A549 (cell line): ENCODE measurements at regions not wholly inside any gene's neighbourhood (a gene's known extent, or its start where the extent isn't known, plus 50 kb on each side); places are given as distances from the start of the nearest gene placed in this dataset.

ENCODE experiments used
- ATAC-seq, 2 experiments: fragments of 200-7000 bp in 1 of 2; fragments of >200 bp in 1 of 2; cut with Nextera tagmentation in 1 of 2; cut with Tn5 transposase in 1 of 2; 3 replicates each; pipeline versions ENCODE4 v1.8.0 to v1.9.1; 2018 to 2020; ENCODE audit warnings: mild to moderate bottlenecking in 1 of 2, moderate library complexity in 1 of 2
- CTCF ChIA-PET: fragments of 300-600 bp; sonication (Branson Sonifier 250); formaldehyde crosslinking; extraction: SDS; loops from one replicate; lab custom pipeline; 2021; ENCODE audit warnings: antibody characterized with exemption, inconsistent platforms; lab: Yijun Ruan, JAX
- POLR2A ChIA-PET: fragments of 350-600 bp; formaldehyde crosslinking; extraction: SDS; loops from one replicate; lab custom pipeline; 2021; ENCODE audit warnings: antibody characterized with exemption, inconsistent platforms; lab: Yijun Ruan, JAX
- DNase-seq, 2 experiments: peaks; one replicate each; pipeline versions ENCODE4 v3.0.0 to v3.0.0-alpha.2; 2011 to 2016; ENCODE audit warnings: low read depth in 1 of 2, low spot score in 1 of 2
- FAIRE-seq: peaks from 2 replicates; lab custom pipeline; 2011; peaks lifted over from hg19 to GRCh38; lab: Jason Lieb, UNC
- H3K27ac ChIP-seq, 2 experiments: fragments of >200 bp; sonication (Bioruptor Twin); formaldehyde crosslinking; 3 replicates each; pipeline ENCODE4 v1.5.1; 2016 to 2017
- H3K4me1 ChIP-seq: fragments of >200 bp; sonication (Bioruptor Twin); formaldehyde crosslinking; 3 replicates; pipeline ENCODE4 v1.6.1; 2016
- H3K4me2 ChIP-seq: fragments of >200 bp; sonication (Bioruptor Twin); formaldehyde crosslinking; 3 replicates; pipeline ENCODE4 v1.6.1; 2016
- H3K4me3 ChIP-seq: fragments of >200 bp; sonication (Bioruptor Twin); formaldehyde crosslinking; 3 replicates; pipeline ENCODE4 v1.5.1; 2016
- H3K9me3 ChIP-seq: fragments of >200 bp; sonication (Bioruptor Twin); formaldehyde crosslinking; 3 replicates; pipeline ENCODE4 v1.6.1; 2016
- CBX2 ChIP-seq: fragments of 200-600 bp; sonication (generic); IDR thresholded peaks from 2 replicates; pipeline ENCODE4 v1.6.1; 2016; ENCODE audit warnings: low read depth, mild to moderate bottlenecking, borderline replicate concordance
- CBX8 ChIP-seq: fragments of 200-600 bp; sonication (generic); IDR thresholded peaks from 2 replicates; pipeline ENCODE4 v1.6.1; 2016
- EHF ChIP-seq: fragments of 250-450 bp; sonication (Bioruptor Pico); IDR thresholded peaks from 2 replicates; pipeline ENCODE4 v1.5.0; 2020; ENCODE audit warnings: mild to moderate bottlenecking
- EHMT2 ChIP-seq: fragments of 200-600 bp; sonication (generic); IDR thresholded peaks from 2 replicates; pipeline ENCODE4 v1.6.1; 2016; ENCODE audit warnings: antibody characterized with exemption, low read depth, mild to moderate bottlenecking, moderate library complexity
- EP300 ChIP-seq, 2 experiments: fragments of >200 bp; sonication (Bioruptor Twin); formaldehyde crosslinking; IDR thresholded peaks; 2 replicates in 1 of 2; 3 replicates in 1 of 2; pipeline ENCODE4 v1.6.1; 2016 to 2017
- ESRRA ChIP-seq: fragments of 150-350 bp; IDR thresholded peaks from 2 replicates; pipeline ENCODE4 v1.6.1; 2014; ENCODE audit warnings: mild to moderate bottlenecking, low read length, borderline replicate concordance
- FOSB ChIP-seq: fragments of 250-450 bp; sonication (Bioruptor Pico); IDR thresholded peaks from 2 replicates; pipeline ENCODE4 v1.5.0; 2020; ENCODE audit warnings: mild to moderate bottlenecking, moderate library complexity
- FOSL2 ChIP-seq, 2 experiments: fragments of 450-650 bp in 1 of 2; fragments of >200 bp in 1 of 2; sonication (Bioruptor Twin) in 1 of 2; formaldehyde crosslinking; IDR thresholded peaks; 2 replicates each; pipeline versions ENCODE4 v1.5.0 to v1.6.1; 2016 to 2020; ENCODE audit warnings: mild to moderate bottlenecking in 1 of 2, moderate library complexity in 1 of 2
- GATA3 ChIP-seq: IDR thresholded peaks from 2 replicates; pipeline ENCODE4 v1.6.1; 2012; ENCODE audit warnings: borderline replicate concordance
- HEYL ChIP-seq: fragments of 250-450 bp; sonication (Bioruptor Pico); IDR thresholded peaks from 2 replicates; pipeline ENCODE4 v1.8.0; 2021; ENCODE audit warnings: mild to moderate bottlenecking, moderate library complexity
- HOXB13 ChIP-seq: fragments of 250-450 bp; sonication (Bioruptor Pico); IDR thresholded peaks from 2 replicates; pipeline ENCODE4 v1.5.0; 2020; ENCODE audit warnings: low read depth, mild to moderate bottlenecking, moderate library complexity
- JUN ChIP-seq, 2 experiments: fragments of >200 bp; sonication (Bioruptor Twin); formaldehyde crosslinking; IDR thresholded peaks; 2 replicates in 1 of 2; 3 replicates in 1 of 2; pipeline ENCODE4 v1.6.1; 2016 to 2017
- JUNB ChIP-seq: fragments of >200 bp; sonication (Bioruptor Twin); formaldehyde crosslinking; IDR thresholded peaks from 2 replicates; pipeline ENCODE4 v1.6.1; 2016
- KDM1A ChIP-seq: fragments of 200-600 bp; sonication (generic); IDR thresholded peaks from 2 replicates; pipeline ENCODE4 v1.6.1; 2016; ENCODE audit warnings: low read depth, mild to moderate bottlenecking
- KDM5A ChIP-seq: fragments of 200-600 bp; sonication (generic); IDR thresholded peaks from 2 replicates; pipeline ENCODE4 v1.6.1; 2016; ENCODE audit warnings: antibody characterized with exemption, mild to moderate bottlenecking
- MAZ ChIP-seq: fragments of 150-350 bp; IDR thresholded peaks from 2 replicates; pipeline ENCODE4 v1.6.1; 2014; ENCODE audit warnings: antibody characterized with exemption, low read depth, low read length, borderline replicate concordance
- MYC ChIP-seq: IDR thresholded peaks from 2 replicates; pipeline ENCODE4 v1.6.1; 2012; ENCODE audit warnings: mild to moderate bottlenecking, inconsistent platforms, low read length, improper control_type of control experiment, borderline replicate concordance
- NR3C1 ChIP-seq: fragments of >200 bp; sonication (Bioruptor Twin); formaldehyde crosslinking; IDR thresholded peaks from 3 replicates; pipeline ENCODE4 v1.6.1; 2017
- PHF8 ChIP-seq: fragments of 200-600 bp; sonication (generic); IDR thresholded peaks from 2 replicates; pipeline ENCODE4 v1.6.1; 2016; ENCODE audit warnings: low read depth, mild to moderate bottlenecking, antibody characterized with exemption, moderate library complexity, borderline replicate concordance
- POLR2A ChIP-seq: IDR thresholded peaks from 2 replicates; pipeline ENCODE4 v1.6.1; 2012; ENCODE audit warnings: mild to moderate bottlenecking, low read length
- RARB ChIP-seq: fragments of 250-450 bp; sonication (Bioruptor Pico); IDR thresholded peaks from 2 replicates; pipeline ENCODE4 v1.8.0; 2021; ENCODE audit warnings: mild to moderate bottlenecking, moderate library complexity
- RCOR1 ChIP-seq: fragments of 150-350 bp; IDR thresholded peaks from 2 replicates; pipeline ENCODE4 v1.6.1; 2014; ENCODE audit warnings: antibody characterized with exemption, low read length, low read depth
- RNF2 ChIP-seq: fragments of 200-600 bp; sonication (generic); IDR thresholded peaks from 2 replicates; pipeline ENCODE4 v1.6.1; 2016; ENCODE audit warnings: low read depth, mild to moderate bottlenecking, antibody characterized with exemption, moderate library complexity, borderline replicate concordance
- SMC3 ChIP-seq: fragments of >200 bp; sonication (Bioruptor Twin); formaldehyde crosslinking; IDR thresholded peaks from 3 replicates; pipeline ENCODE4 v1.6.1; 2018; ENCODE audit warnings: inconsistent platforms
- SREBF2 ChIP-seq: fragments of 450-650 bp; IDR thresholded peaks from 2 replicates; pipeline ENCODE4 v1.6.1; 2014; ENCODE audit warnings: mild to moderate bottlenecking, moderate library complexity
- TFCP2L1 ChIP-seq: fragments of 250-450 bp; sonication (Bioruptor Pico); IDR thresholded peaks from 2 replicates; pipeline ENCODE4 v1.5.0; 2021; ENCODE audit warnings: mild to moderate bottlenecking
- ZC3H11A ChIP-seq: fragments of 450-650 bp; IDR thresholded peaks from 2 replicates; pipeline ENCODE4 v1.6.1; 2014; ENCODE audit warnings: antibody characterized with exemption, mild to moderate bottlenecking
- ZFP36 ChIP-seq: fragments of 450-650 bp; IDR thresholded peaks from 2 replicates; pipeline ENCODE4 v1.6.1; 2014; ENCODE audit warnings: borderline replicate concordance; ENCODE audit not compliant: partially characterized antibody
- ZNF302 ChIP-seq: fragments of 250-450 bp; sonication (Bioruptor Pico); IDR thresholded peaks from 2 replicates; pipeline ENCODE4 v1.9.0; 2021; ENCODE audit warnings: inconsistent platforms, mild to moderate bottlenecking, moderate library complexity
- WGBS: methylation state at CpG from one replicate; pipeline ENCODE4 v1.1.6; 2017; ENCODE audit errors: missing lambda C conversion rate; 5-methylcytosine and 5-hydroxymethylcytosine counted together
- TF ChIP-seq, protein P1 (sequence below): fragments of 250-450 bp; sonication (Bioruptor Pico); IDR thresholded peaks from 2 replicates; pipeline ENCODE4 v1.5.0; 2020; ENCODE audit warnings: low read depth, mild to moderate bottlenecking, moderate library complexity
- TF ChIP-seq, protein P2 (sequence below): fragments of >200 bp; sonication (Bioruptor Twin); formaldehyde crosslinking; IDR thresholded peaks from 3 replicates; pipeline ENCODE4 v1.5.1; 2016
- TF ChIP-seq, protein P3 (sequence below): fragments of 250-450 bp; sonication (Bioruptor Pico); IDR thresholded peaks from 2 replicates; pipeline ENCODE4 v1.5.0; 2021; ENCODE audit warnings: mild to moderate bottlenecking, moderate library complexity, borderline replicate concordance
- TF ChIP-seq, protein P4 (sequence below): IDR thresholded peaks from 2 replicates; pipeline ENCODE4 v1.6.1; 2012

DNA sequence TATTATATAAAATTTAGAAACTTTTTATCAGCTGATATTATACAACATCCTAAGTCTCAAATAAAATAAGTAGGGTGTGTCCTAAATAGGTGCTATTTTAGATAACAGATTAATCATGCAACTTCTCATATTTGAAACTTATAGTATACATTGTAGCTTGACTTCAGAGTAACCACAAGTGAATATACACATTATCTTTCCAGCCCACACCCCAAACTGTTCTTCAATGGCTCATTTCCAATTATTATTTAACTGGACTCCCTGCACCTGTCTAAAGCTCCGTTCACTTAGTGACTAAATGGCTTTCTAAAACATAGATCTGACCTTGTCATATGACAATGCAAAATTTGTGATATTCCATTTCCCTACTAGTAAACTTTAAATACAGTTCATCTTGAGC, 490.9 kb upstream of the RGMB start:
- ChIA-PET POLR2A (no interaction called here), CTCF (no interaction called here)
- WGBS: 32% methylated on average over 1 of the region's 1 CpG
- Histone ChIP-seq H3K4me1 (no peaks in the 10 kb centered on the region), H3K27ac (no peak overlapping the region), H3K4me3 (no peak overlapping the region), H3K9me3 (no peaks in the 10 kb centered on the region), H3K4me2 (no peak overlapping the region)
- no peak for DNase-seq
- TF ChIP-seq KDM1A (no peak), MAZ (no peak), GATA3 (no peak), KDM5A (no peak), SREBF2 (no peak), POLR2A (no peak), RNF2 (no peak), ZC3H11A (no peak), RCOR1 (no peak), PHF8 (no peak), TFCP2L1 (CRISPR knock-in tag) (no peak), JUN (IDR thresholded peaks at IDR 0.05) (no peak), MYC (no peak), ESRRA (no peak)
- TF ChIP-seq, protein P1, sequence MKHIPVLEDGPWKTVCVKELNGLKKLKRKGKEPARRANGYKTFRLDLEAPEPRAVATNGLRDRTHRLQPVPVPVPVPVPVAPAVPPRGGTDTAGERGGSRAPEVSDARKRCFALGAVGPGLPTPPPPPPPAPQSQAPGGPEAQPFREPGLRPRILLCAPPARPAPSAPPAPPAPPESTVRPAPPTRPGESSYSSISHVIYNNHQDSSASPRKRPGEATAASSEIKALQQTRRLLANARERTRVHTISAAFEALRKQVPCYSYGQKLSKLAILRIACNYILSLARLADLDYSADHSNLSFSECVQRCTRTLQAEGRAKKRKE (CRISPR knock-in tag): no peak
- TF ChIP-seq, protein P2, sequence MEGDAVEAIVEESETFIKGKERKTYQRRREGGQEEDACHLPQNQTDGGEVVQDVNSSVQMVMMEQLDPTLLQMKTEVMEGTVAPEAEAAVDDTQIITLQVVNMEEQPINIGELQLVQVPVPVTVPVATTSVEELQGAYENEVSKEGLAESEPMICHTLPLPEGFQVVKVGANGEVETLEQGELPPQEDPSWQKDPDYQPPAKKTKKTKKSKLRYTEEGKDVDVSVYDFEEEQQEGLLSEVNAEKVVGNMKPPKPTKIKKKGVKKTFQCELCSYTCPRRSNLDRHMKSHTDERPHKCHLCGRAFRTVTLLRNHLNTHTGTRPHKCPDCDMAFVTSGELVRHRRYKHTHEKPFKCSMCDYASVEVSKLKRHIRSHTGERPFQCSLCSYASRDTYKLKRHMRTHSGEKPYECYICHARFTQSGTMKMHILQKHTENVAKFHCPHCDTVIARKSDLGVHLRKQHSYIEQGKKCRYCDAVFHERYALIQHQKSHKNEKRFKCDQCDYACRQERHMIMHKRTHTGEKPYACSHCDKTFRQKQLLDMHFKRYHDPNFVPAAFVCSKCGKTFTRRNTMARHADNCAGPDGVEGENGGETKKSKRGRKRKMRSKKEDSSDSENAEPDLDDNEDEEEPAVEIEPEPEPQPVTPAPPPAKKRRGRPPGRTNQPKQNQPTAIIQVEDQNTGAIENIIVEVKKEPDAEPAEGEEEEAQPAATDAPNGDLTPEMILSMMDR: no peak
- ATAC-seq: no peak
- FAIRE-seq: no peak

DNA sequence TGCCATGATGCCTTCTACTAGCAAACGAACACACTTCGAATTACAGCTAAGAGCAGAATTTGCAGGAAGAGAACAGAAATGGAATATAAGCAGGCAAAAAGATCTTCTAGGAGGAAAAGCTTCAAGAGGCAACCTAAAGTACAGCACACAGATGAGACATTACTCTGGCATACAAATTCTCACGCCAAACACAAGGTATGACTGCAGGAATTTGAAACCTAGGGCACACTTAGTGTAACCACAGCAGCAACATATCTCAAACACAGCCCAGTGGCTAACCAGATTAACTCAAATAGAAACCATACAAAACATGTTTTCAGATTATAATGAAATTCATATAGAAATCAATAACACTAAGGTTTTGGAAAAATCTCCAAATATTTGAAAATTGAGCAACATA, 481.0 kb upstream of the RGMB start:
- no peak overlapping the region for H3K4me2 ChIP-seq
- H3K27ac ChIP-seq: no peak overlapping the region
- DNase-seq (no peak), FAIRE-seq (no peak), ATAC-seq (no peak)
- 41% methylated on average over 3 of the region's 3 CpGs for WGBS
- H3K4me3 ChIP-seq: no peak overlapping the region
- H3K4me1 ChIP-seq: no peaks in the 10 kb centered on the region
- TF ChIP-seq CBX2: no peak
- TF ChIP-seq GATA3: no peak
- no peak for TF ChIP-seq NR3C1
- TF ChIP-seq JUNB: no peak
- TF ChIP-seq EHMT2: no peak
- TF ChIP-seq HOXB13 (CRISPR knock-in tag): no peak
- TF ChIP-seq RARB (CRISPR knock-in tag): no peak
- TF ChIP-seq CBX8: no peak
- no peak for TF ChIP-seq ZFP36
- no peak for TF ChIP-seq SMC3
- no peak for TF ChIP-seq HEYL (CRISPR knock-in tag)
- CTCF ChIA-PET: no interaction called here
- H3K9me3 ChIP-seq: no peaks in the 10 kb centered on the region
- POLR2A ChIA-PET: no interaction called here

DNA sequence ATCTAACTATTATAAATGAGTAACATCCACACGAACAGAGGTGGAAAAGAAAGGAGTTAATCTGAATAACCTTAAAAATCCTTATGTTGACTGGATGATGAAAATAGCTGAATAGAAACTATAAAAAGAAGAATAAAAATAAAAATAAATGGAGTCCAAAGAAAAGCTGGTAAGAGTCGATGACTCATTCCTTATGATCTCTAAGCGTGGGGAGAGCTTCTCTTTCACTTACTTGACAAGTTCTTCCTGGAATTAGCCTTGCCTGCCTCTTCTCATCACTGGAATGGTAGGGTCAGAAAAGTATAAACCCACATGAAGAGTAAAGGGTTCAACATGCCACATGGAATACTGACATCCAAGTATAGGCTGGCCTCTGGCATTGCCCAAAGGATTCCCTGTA, 477.0 kb upstream of the RGMB start:
- no peak overlapping the region for H3K4me3 ChIP-seq
- ChIA-PET POLR2A (no interaction called here), CTCF (no interaction called here)
- DNase-seq: no peak
- H3K27ac ChIP-seq: no peak overlapping the region
- no peak for FAIRE-seq
- no peak overlapping the region for H3K4me2 ChIP-seq
- no peaks in the 10 kb centered on the region for H3K9me3 ChIP-seq
- 3% methylated on average over 3 of the region's 3 CpGs for WGBS
- no peaks in the 10 kb centered on the region for H3K4me1 ChIP-seq
- ATAC-seq: no peak
- TF ChIP-seq EHF (CRISPR knock-in tag) (no peak), EHMT2 (no peak), SMC3 (no peak), RNF2 (no peak), CBX8 (no peak), FOSB (CRISPR knock-in tag) (no peak), PHF8 (no peak), JUNB (no peak), SREBF2 (no peak), FOSL2 (IDR thresholded peaks at IDR 0.05) (no peak), FOSL2 (CRISPR knock-in tag; IDR thresholded peaks at IDR 0.05) (no peak; the same call in 1 of the 2 replicates), ZFP36 (no peak), NR3C1 (no peak), ZNF302 (CRISPR knock-in tag) (no peak), EP300 (IDR thresholded peaks at IDR 0.05) (no peak)
- TF ChIP-seq, protein P3, sequence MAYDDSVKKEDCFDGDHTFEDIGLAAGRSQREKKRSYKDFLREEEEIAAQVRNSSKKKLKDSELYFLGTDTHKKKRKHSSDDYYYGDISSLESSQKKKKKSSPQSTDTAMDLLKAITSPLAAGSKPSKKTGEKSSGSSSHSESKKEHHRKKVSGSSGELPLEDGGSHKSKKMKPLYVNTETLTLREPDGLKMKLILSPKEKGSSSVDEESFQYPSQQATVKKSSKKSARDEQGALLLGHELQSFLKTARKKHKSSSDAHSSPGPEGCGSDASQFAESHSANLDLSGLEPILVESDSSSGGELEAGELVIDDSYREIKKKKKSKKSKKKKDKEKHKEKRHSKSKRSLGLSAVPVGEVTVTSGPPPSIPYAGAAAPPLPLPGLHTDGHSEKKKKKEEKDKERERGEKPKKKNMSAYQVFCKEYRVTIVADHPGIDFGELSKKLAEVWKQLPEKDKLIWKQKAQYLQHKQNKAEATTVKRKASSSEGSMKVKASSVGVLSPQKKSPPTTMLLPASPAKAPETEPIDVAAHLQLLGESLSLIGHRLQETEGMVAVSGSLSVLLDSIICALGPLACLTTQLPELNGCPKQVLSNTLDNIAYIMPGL (CRISPR knock-in tag): no peak
- TF ChIP-seq, protein P4, sequence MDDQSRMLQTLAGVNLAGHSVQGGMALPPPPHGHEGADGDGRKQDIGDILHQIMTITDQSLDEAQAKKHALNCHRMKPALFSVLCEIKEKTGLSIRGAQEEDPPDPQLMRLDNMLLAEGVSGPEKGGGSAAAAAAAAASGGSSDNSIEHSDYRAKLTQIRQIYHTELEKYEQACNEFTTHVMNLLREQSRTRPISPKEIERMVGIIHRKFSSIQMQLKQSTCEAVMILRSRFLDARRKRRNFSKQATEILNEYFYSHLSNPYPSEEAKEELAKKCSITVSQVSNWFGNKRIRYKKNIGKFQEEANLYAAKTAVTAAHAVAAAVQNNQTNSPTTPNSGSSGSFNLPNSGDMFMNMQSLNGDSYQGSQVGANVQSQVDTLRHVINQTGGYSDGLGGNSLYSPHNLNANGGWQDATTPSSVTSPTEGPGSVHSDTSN: no peak
